Tongue (tissue), 1 donor: ENCODE measurements at regions not wholly inside any gene's neighbourhood (a gene's known extent, or its start where the extent isn't known, plus 50 kb on each side); places are given as distances from the start of the nearest gene placed in this dataset.
"Not testable (repeated sequence)": the region's sequence is repeated elsewhere in the genome, so short reads cannot be mapped to it uniquely, and the experiment has no call there.

Experiments
- DNase-seq: peaks from one replicate; pipeline ENCODE4 v3.0.0-alpha.2; 2015

- no peak for DNase-seq
These were observed 99.0 kb upstream of the CDYL start for GRCh38 chr6:4677011-4677750.

- no peak for DNase-seq
These were observed 100.2 kb upstream of the CDYL start for GRCh38 chr6:4676016-4676415.

- DNase-seq = peak; percentile 29
These were observed 101.1 kb upstream of the CDYL start for GRCh38 chr6:4675121-4675520.

- DNase-seq = no peak
These were observed 102.3 kb upstream of the CDYL start for GRCh38 chr6:4673861-4674260.

GRCh38 chr6:4672772-4673171 is 103.4 kb upstream of the CDYL start:
- no peak for DNase-seq

GRCh38 chr6:4671587-4672115 is 104.6 kb upstream of the CDYL start:
- DNase-seq = no peak

- no peak for DNase-seq
These were observed 105.3 kb upstream of the CDYL start for GRCh38 chr6:4670824-4671409.

- DNase-seq = peak; percentile 80
These were observed 105.9 kb upstream of the CDYL start for GRCh38 chr6:4670290-4670689.

- DNase-seq = no peak
These were observed 107.7 kb upstream of the CDYL start for GRCh38 chr6:4668271-4669179.

GRCh38 chr6:4667591-4667990 is 108.6 kb upstream of the CDYL start:
- no peak for DNase-seq

- DNase-seq = no peak
These were observed 109.2 kb upstream of the CDYL start for GRCh38 chr6:4666886-4667513.

- no peak for DNase-seq
These were observed 110.5 kb upstream of the CDYL start for GRCh38 chr6:4665489-4666417.

GRCh38 chr6:4664911-4665310 is 111.3 kb upstream of the CDYL start:
- DNase-seq = no peak

GRCh38 chr6:4664117-4664626 is 112.0 kb upstream of the CDYL start:
- DNase-seq = peak; percentile 63

- no peak for DNase-seq
These were observed 113.3 kb upstream of the CDYL start for GRCh38 chr6:4662886-4663285.

GRCh38 chr6:4661391-4661790 is 114.8 kb upstream of the CDYL start:
- no peak for DNase-seq

GRCh38 chr6:4660377-4661321 is 115.6 kb upstream of the CDYL start:
- peak; percentile 17 for DNase-seq

- DNase-seq = not testable (repeated sequence)
These were observed 116.5 kb upstream of the CDYL start for GRCh38 chr6:4659719-4660118.

- DNase-seq = no peak
These were observed 117.7 kb upstream of the CDYL start for GRCh38 chr6:4658486-4658885.

- no peak for DNase-seq
These were observed 120.1 kb upstream of the CDYL start for GRCh38 chr6:4656106-4656505.
